Activated T-cell treated with anti-CD3 and anti-CD28 coated beads for 1 hour (primary cell): ENCODE measurements at regions not wholly inside any gene's neighbourhood (a gene's known extent, or its start where the extent isn't known, plus 50 kb on each side); places are given as distances from the start of the nearest gene placed in this dataset.

Experiments used
- DNase-seq: peaks from one replicate; pipeline ENCODE4 v3.0.0-alpha.2; 2020; ENCODE audit warnings: low read depth

- DNase-seq: no peak
Measured at GRCh38 chr15:91473894-91474545, 374.0 kb downstream of the SV2B start.

- DNase-seq: no peak
Measured at GRCh38 chr15:91476861-91477260, 376.6 kb upstream of the SLCO3A1 start.

GRCh38 chr15:91478717-91479191 is 374.8 kb upstream of the SLCO3A1 start:
- DNase-seq: no peak

GRCh38 chr15:91480426-91480825 is 373.1 kb upstream of the SLCO3A1 start:
- no peak for DNase-seq

- no peak for DNase-seq
Measured at GRCh38 chr15:91482799-91483198, 370.7 kb upstream of the SLCO3A1 start.

- no peak for DNase-seq
Measured at GRCh38 chr15:91484141-91484540, 369.4 kb upstream of the SLCO3A1 start.

GRCh38 chr15:91488452-91488851 is 365.1 kb upstream of the SLCO3A1 start:
- DNase-seq: no peak

GRCh38 chr15:91490211-91490610 is 363.3 kb upstream of the SLCO3A1 start:
- DNase-seq: no peak

GRCh38 chr15:91491101-91491950 is 362.2 kb upstream of the SLCO3A1 start:
- no peak for DNase-seq

GRCh38 chr15:91496754-91497691 is 356.5 kb upstream of the SLCO3A1 start:
- no peak for DNase-seq

- no peak for DNase-seq
Measured at GRCh38 chr15:91498046-91498748, 355.3 kb upstream of the SLCO3A1 start.

GRCh38 chr15:91498749-91499062 is 354.8 kb upstream of the SLCO3A1 start:
- DNase-seq: no peak

GRCh38 chr15:91499774-91500383 is 353.6 kb upstream of the SLCO3A1 start:
- no peak for DNase-seq

- DNase-seq: no peak
Measured at GRCh38 chr15:91508633-91509032, 344.9 kb upstream of the SLCO3A1 start.

- DNase-seq: no peak
Measured at GRCh38 chr15:91514147-91514546, 339.4 kb upstream of the SLCO3A1 start.

- DNase-seq: no peak
Measured at GRCh38 chr15:91515188-91515754, 338.2 kb upstream of the SLCO3A1 start.

- DNase-seq: no peak
Measured at GRCh38 chr15:91516866-91517265, 336.6 kb upstream of the SLCO3A1 start.

GRCh38 chr15:91517491-91518200 is 335.9 kb upstream of the SLCO3A1 start:
- no peak for DNase-seq

- no peak for DNase-seq
Measured at GRCh38 chr15:91520850-91521249, 332.7 kb upstream of the SLCO3A1 start.

GRCh38 chr15:91521548-91521947 is 332.0 kb upstream of the SLCO3A1 start:
- no peak for DNase-seq
